ENCODE measurements at regions not wholly inside any gene's neighbourhood (a gene's known extent, or its start where the extent isn't known, plus 50 kb on each side); places are given as distances from the start of the nearest gene placed in this dataset.

GRCh38 chr2:47254464-47254863 lies 78.2 kb upstream of the CALM2 start:
- CTCF ChIA-PET = interaction anchor here (0.6 kb wide), 1 partner anchor 69 kb away, joined by 3 read pairs; no protein-coding TSS in a partner anchor
- no peak for TF ChIP-seq CTCF (conservative IDR thresholded peaks at IDR 0.05; ENCODE audit: low read depth)
- POLR2A ChIA-PET (ENCODE audit: low non-redundant PET) = no interaction called here
- H3K27ac ChIP-seq = no peak overlapping the region
- no peak for DNase-seq (ENCODE audit: low spot score)

GRCh38 chr2:47253447-47253846 lies 77.1 kb upstream of the CALM2 start:
- POLR2A ChIA-PET (ENCODE audit: low non-redundant PET) = no interaction called here
- no peak for TF ChIP-seq CTCF (conservative IDR thresholded peaks at IDR 0.05; ENCODE audit: low read depth)
- CTCF ChIA-PET = no interaction called here
- no peak overlapping the region for H3K27ac ChIP-seq
- DNase-seq (ENCODE audit: low spot score) = no peak

GRCh38 chr2:47251404-47251675 lies 75.0 kb upstream of the CALM2 start:
- no peak for DNase-seq (ENCODE audit: low spot score)
- H3K27ac ChIP-seq = no peak overlapping the region
- TF ChIP-seq CTCF (conservative IDR thresholded peaks at IDR 0.05; ENCODE audit: low read depth) = no peak
- POLR2A ChIA-PET (ENCODE audit: low non-redundant PET) = no interaction called here
- CTCF ChIA-PET = no interaction called here

GRCh38 chr2:47250586-47251403 lies 74.5 kb upstream of the CALM2 start:
- ChIA-PET CTCF (no interaction called here), POLR2A (ENCODE audit: low non-redundant PET) (no interaction called here)
- DNase-seq (ENCODE audit: low spot score) = peak; percentile 23
- TF ChIP-seq CTCF (conservative IDR thresholded peaks at IDR 0.05; ENCODE audit: low read depth) = no peak
- H3K27ac ChIP-seq = no peak overlapping the region

- no peak for TF ChIP-seq CTCF (conservative IDR thresholded peaks at IDR 0.05; ENCODE audit: low read depth)
- no peak overlapping the region for H3K27ac ChIP-seq
- ChIA-PET POLR2A (ENCODE audit: low non-redundant PET) (no interaction called here), CTCF (interaction anchor here (1.6 kb wide), 1 partner anchor 13 kb away, joined by 4 read pairs; no protein-coding TSS in a partner anchor)
- DNase-seq (ENCODE audit: low spot score) = no peak
Observed at GRCh38 chr2:47249931-47250330, 73.6 kb upstream of the CALM2 start.

GRCh38 chr2:47249157-47249900 lies 73.0 kb upstream of the CALM2 start:
- ChIA-PET POLR2A (ENCODE audit: low non-redundant PET) (no interaction called here), CTCF (interaction anchor here (1.6 kb wide), 1 partner anchor 13 kb away, joined by 4 read pairs; no protein-coding TSS in a partner anchor)
- H3K27ac ChIP-seq = no peak overlapping the region
- DNase-seq (ENCODE audit: low spot score) = no peak
- TF ChIP-seq CTCF (conservative IDR thresholded peaks at IDR 0.05; ENCODE audit: low read depth) = no peak

Data from RWPE1 (cell line).